ENCODE measurements at regions not wholly inside any gene's neighbourhood (a gene's known extent, or its start where the extent isn't known, plus 50 kb on each side); places are given as distances from the start of the nearest gene placed in this dataset.
"Not testable (repeated sequence)": the region's sequence is repeated elsewhere in the genome, so short reads cannot be mapped to it uniquely, and the experiment has no call there.

DNA sequence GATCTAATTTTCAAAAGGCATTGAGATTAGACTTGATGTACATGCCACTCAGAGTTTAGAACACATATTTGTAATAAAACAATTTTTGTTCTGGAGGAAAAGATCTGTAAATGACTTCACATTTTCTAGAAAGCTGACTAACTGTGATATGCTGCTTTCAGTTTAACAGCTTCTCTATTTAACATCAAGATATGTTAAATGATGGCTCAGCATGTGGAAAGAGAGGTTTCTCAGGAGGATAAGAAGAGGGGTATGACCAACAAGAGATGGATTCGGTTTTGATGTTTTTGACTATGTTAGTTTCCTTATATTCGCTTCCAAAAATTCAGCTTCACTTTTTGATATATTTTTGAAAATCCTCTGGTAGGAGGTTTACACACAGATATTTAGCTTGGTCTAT, 698.7 kb downstream of the GLUD2 start:
- DNase-seq, result no peak

DNA sequence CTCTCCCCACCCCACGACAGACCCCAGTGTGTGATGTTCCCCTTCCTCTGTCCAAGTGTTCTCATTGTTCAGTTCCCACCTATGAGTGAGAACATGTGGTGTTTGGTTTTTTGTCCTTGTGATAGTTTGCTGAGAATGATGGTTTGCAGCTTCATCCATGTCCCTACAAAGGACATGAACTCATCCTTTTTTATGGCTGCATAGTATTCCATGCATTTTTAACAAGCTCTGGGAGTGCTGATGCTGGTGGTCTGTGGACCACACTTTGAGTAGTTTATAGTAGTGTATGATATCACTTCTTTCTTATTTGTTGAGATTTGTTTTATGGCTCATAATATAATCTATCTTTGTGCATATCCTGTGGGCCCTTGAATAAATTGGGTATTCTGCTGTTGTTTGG, 706.2 kb downstream of the GLUD2 start:
- not testable (repeated sequence) for DNase-seq

DNA sequence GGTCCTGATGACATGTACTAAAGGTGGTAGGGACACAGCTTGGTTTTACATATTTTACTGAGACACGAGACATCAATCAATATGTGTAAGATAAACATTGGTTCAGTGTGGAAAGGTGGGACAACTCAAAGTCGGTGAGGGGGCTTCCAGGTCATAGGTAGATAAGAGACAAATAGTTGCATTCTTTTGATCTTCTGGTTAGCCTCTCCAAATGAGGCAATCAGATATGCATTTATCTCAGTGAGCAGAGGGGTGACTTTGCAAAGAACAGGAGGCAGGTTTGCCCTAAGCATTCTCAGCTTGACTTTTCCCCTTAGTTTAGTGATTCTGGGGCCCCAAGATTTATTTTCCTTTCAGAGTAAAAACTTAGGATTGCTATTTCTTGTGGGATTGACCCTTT, 706.9 kb downstream of the GLUD2 start:
- DNase-seq, result no peak

DNA sequence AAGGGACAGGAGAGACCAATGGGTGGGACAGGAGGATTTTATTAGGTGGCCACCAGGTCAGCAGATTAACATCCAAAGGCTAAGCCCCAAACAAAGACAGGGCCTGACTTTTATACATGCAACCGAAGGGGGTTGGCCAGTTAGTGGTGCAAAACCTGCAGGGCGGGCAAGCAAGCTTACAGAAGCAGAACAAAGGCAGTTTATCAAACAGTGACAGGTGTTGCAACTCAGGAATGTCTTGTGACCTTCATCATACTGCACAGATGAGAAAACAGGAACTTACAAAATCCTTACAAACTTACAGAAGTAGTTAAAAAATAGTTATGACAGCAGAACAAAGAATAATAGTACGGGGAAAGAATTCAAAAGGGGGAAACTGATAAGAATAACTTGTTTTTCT, 708.1 kb downstream of the GLUD2 start:
- no peak for DNase-seq

DNA sequence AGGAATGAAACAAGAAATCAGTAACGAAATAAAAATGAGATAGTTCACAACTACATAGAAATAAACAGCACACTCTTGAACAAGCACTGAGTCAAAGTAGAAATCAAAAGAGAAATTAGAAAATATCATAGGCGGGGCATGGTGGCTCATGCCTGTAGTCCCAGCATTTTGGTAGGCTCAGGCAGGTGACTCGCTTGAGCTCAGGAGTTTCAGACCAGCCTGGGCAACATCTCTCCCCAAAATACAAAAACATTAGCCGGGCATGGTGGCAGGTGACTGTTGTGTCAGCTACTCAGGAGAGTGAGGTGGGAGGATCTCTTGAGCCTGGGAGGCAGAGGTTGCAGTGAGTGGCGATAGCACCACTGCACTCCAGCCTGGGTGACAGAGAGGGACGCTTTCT, 714.4 kb downstream of the GLUD2 start:
- DNase-seq, result no peak

DNA sequence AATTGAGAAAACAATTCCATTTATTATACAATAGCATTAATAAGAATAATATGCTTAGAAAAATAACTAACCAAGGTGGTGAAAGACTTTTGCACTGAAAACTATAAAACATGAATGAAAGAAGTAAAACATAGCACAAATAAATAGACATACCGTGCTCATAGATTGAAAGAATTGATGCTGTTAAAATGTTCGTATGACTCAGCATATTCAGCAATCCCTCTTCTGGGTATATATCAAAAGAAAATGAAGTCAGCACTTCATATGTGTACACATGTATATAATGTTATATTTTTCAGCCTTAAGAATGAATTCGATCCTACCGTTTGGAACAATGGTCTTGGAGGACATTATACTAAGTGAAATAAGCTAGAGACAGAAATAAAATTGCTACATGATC, 716.3 kb downstream of the GLUD2 start:
- no peak for DNase-seq

DNA sequence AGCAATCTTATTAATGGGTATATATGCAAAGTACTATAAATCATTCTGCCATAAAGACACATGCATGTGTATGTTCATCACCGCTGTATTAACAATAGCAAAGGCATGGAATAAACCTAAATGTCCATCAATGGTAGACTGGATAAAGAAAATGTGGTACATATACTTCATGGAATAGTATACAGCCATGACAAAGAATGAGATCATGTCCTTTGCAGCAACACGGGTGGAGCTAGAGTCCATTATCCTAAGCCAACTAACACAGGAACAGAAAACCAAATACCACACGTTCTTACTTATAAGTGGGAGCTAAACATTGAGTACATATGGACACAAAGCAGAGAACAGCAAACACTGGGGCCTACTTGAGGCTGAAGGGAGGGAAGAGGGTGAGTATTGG, 720.8 kb downstream of the GLUD2 start:
- DNase-seq, result not testable (repeated sequence)

DNA sequence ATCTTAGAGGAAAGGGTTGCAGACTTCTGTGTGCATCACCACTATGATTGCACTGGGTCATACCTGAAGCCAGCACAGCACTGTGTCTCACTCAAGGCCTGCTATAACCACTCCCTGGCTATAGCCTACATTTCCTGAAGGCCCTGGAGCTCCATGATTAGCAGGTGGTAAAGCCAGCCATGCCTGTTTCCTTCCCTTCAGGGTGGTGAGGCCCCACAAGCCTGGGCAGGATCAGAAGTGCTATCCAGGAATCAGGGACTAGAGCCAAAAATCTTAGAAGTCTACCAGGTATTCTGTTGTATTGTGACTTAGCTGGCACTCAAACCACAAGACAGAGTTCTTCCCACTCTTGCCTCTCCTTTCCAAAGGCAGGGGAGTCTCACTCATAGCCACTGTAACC, 734.6 kb downstream of the GLUD2 start:
- no peak for DNase-seq

DNA sequence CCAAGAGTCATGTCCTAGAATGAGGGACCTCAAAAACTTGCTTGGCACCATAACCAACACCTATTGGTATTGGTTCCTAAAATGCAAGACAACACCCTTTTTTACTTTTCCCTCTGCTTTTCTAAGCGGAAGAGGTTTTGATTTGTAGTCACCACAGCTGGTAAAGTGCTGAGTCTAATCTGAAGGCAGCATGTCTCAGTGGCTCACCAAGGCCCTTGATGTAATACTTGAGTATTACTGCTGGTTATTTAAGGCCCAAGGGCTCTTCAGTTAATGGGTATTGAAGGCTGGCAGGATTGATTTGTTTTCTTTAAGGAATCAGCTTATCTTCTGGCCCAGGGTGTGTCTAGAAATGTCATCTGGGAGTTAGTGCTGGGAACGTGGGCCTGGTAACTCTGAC, 735.1 kb downstream of the GLUD2 start:
- no peak for DNase-seq

DNA sequence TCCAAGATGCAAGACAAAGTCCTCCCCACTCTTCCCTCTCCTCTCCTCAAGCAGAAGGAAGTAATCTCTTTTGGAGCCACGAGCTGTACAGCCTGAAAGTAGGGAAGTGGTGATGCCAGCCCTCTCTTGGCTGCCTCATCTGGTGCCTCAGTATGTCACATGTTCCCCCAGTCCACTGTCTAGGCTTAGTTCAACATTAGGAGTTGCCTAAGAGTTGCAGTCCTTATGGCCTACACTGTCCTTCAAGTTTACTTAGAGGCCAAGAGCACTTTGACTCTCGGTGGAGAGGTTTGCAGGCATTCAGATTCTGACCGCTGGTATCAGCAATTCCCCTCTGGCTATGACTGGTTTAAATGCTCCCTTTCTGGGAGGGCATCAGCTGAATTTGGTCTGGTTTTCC, 735.6 kb downstream of the GLUD2 start:
- no peak for DNase-seq

DNA sequence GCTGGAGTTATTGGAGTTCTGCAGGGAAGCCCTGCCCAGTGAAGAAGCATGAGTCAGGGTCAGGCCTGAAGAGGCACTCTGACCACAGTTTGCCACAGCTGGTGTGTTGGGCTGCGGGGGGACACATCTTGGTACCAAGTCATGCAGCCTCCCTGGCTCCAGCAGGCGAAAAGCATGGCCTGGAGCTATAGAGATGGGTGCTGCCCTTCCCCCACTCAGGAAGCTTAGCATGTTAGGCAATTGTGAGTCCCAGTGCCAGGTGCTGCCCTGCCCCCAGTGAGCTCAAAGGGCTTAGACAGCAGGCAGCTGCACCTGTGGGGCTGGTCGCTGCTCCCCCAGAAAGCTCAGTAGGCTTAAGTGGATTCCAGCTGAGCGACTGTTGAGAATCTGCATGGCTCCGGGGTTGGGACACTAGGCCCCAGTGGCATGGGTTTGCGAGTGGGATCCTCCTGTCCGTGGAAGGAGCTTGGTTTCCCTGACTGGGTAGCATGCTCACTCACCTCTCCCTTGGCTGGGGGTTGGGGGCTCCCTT, 755.5 kb downstream of the GLUD2 start:
- no peak for DNase-seq

DNA sequence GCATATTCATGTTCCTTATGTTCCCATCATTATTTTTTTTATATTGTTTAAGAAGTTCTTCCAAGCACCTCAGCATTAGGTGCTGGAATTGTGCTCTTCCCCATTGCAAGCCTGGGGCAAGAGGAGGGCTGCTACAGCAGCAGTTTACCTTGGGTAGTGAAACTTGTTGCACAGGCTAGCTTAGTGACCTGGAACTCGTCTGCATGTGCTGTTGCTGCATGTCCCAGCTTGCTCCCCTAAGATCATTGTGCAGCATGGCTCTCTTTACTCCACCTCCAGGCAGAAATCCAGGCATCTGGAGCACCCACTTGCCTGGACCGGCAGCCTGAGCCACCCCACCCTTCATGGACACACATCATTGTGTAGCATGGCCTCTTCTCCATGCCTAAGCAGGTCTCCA, 776.0 kb downstream of the GLUD2 start:
- no peak for DNase-seq

DNA sequence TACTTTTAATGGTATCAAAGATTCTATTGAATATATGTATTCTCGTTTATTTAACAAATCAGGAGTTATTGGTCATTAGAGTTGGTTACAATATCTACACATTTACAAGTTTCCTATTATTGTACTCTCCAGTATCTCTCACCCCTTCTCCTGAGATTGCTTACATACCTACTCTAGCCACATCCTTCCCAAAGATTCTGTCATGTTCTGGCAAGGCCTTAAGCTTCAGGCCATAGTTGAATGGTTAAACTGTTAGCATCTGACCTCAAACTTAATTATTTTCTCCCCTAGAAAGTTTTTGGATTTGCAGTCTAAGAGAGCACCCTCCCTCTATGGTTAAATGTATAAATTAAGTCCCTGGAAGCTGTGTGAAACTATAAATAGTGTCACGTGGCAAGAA, 784.2 kb downstream of the GLUD2 start:
- DNase-seq, result no peak

DNA sequence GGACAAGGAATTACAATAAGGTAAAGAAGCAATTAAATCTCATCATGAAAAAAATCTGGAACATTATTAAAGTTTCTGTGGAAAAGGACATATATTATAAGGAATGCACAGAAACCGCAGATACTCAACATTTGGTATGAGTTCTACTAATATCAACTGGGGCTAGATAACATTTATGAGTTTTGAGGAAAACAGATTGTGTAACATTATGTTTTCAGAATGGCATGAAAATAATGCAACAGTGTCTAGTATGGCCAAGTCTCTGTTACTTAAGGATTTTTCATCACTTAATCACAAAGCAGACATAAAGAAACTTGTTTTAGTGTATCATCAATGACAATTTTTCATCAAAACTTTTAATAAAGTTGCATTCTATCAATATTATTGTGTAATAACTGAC, 785.0 kb downstream of the GLUD2 start:
- DNase-seq, result no peak

DNA sequence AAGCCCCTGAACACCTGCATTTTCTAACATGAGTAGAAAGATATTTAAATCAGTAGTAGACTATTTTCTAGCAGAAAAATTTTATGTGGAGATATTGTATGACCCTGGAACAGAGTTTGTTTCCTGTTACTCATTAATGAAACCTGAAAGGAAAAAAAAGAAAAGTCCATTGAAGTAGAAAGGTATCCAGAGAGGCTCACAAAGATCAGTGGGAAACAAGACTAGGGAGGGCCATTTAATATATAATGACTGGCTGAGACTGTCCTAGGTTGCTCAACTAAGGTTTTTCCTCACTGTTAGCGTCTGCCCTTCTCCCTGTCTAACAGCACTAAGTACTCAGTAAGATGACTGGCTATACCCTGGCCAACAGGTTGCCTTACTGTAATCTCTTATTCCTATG, 788.6 kb downstream of the GLUD2 start:
- DNase-seq, result no peak

DNA sequence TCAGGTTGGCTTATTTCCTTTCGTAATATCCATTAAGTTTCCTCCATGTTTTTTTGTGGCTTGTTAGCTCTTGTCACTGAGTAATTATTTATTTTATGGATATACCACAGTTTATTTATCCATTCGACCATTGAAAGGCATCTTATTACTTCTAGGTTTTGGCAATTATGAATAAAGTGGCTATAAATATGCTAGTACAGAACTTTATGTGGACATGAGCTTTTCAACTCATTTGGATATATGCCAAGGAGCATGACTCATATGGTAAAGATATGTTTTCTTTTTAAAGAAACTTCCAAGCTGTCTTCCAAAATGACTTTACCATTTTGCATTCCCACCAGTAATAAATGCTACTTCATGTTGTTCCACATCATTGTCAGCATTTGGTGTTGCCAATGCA, 803.6 kb downstream of the GLUD2 start:
- no peak for DNase-seq

DNA sequence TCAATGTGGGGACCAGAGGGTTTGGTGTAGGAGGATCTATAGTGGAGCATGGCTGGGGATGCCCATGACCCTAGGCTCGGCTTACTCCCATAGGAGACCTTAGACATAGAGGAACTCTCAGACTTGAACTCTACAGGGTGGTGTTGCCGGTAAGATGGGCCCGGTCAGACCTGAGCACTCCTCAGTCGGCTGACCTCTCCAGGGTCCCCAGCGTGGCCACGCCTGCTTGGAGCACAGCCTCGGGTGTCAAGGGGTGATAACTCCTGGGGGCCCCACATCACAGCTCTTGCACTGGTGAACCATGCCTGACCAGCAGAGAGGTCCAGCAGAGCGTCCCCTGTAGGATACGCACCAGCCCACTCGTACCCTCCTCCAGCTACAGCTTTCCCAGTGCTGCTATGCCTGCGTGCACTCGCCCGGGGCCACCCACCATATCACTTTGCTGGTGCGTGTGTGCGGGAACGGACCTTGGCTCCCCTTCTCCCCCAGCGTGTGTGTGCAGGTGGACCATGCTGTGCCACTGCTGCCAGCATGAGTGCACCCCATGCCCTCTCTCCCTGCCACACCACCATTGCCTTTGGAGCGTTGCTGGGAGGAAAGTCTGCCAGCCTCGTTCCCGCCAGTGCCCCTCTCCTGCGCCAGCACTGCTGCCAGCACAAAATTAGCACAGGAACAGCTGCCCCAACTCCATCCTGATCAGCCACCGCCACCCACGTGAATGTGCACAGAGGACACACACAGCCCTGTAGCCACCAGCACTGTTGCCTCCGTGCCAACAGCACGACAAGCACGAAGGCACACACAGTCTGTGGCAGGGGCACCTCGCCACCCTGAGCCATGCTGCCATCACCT, 806.6 kb downstream of the GLUD2 start:
- no peak for DNase-seq

DNA sequence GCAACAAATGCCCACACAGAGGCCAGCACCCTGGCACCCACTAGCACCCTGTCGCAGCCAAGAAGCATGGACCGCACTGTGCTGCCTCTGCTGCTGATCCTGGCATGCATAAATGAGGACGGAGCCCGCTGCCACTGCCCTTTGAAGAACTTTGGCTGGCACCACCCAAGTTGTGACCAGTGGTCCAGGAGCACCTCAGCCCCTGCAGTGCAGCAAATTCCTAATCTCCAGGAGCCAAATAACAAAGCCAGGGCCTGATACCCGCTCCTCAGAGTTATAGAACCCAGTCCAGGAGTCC, 807.2 kb downstream of the GLUD2 start:
- no peak for DNase-seq

DNA sequence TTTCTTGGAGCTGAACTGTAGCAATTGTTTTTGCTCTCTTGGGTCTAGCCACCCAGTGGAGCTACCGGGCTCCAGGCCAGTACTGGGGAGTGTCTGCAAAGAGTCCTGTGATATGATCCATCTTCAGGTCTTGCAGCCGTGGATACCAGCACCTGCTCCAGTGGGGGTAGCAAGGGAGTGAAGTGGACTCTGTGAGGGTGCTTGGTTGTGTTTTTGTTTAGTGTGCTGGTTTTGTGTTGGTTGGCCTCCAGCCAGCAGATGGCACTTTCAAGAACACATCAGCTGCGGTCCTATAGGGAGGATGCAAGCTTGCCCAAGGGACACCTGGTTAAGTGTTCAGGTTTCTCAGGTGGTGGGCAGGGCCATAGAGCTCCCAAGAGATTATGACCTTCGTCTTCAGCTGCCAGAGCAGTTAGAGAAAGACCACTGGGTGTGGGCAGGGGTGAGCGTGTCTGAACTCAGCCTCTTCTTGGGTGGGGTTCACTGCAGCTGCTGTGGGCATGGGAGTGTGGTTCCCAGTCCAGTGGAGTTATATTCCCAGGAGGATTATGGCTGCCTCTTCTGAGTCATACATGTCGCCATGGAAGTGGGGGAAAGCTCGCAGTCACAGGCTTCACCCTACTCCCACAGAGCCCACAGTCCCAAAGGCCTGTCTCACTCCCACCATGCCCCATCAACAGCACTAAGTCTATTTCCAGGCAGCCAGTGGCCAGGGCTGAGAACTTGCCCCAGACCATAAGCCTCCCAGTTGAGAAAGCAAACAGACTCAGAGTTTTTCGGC, 811.6 kb downstream of the GLUD2 start:
- no peak for DNase-seq

DNA sequence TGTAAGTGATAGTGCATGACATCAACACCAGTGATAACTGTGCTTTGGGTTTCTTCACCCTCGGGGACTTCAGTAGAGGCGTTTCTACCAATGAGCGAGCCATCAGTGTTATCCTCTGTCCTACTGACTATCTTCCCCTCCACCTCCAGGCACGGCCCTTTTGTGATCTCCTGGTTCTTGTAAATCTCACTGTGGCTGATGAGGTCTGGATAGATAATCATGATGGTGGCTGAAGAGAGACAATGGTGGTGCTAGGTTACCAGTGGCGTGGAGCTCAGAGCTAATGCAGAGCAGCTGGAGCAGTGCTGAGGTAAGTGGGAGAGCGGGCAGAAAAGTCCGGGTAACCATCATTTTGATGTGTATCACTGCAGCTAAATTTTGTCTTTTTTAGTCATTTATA, 816.6 kb downstream of the GLUD2 start:
- DNase-seq, result no peak

DNA sequence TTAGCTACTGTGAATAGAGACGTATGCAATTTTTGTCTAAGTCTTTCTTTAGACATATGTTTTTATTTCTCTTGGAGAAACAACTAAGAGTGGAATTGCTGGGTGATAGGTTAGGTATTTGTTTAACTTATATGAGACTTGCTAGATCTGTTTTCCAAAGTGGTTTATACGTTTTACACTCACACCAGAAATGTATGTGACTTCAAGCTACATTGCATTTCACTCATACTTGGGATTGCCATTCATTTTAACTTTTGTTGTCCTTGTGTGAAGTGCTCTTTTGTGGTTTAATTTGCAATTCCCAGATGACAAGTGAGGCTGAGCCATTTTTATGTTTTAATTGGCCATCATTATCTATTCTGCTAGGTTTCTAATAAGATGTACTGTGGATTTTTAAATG, 817.2 kb downstream of the GLUD2 start:
- DNase-seq, result no peak

DNA sequence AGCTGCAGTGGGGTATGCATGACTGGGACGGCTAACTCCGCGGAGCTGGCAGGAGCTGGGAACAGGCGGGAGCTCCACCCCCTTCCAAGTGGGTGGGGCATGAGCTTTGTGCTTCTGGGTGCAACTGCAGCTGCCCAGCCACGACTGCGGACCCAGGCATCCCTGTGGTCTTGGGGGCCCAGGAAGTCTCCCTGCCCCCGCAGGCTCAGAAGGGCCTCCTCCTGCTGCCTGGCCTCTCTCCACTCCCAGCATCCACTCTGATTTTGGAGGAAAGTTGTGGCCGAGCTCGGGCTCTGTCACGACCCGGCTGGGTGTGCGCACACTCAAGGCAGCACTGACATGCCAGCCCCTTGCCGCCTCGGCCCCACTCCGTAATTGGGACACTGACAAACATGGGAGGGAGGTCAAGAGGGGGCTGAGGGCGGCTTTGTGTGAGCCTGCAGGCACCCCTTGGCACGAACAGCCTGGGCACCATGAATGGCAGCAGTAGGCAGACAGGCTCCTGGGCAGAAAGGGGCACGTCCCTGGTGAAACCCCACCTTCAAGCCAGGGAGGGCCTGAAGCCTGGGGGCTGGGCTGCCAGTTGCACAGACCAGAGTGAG, 822.6 kb downstream of the GLUD2 start:
- no peak for DNase-seq

DNA sequence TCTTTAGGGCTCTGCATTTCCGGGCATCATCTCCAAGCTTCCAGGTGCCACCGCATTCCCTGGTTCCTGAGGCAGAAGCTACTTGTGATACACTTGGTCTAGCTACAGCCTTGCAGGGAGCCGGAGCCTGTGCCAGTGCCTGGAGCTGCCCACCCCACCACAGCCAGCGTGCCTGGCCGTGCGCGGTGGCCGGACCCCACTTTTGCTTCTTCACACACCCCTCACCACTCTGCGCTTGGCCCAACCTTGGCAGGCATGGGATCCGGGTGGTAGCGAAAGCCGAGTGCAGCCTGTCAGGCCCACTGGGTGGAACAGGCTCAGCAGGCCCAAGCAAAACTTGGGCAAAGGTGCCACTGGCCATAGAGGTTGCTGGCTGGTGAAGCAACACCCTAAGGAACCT, 823.7 kb downstream of the GLUD2 start:
- DNase-seq, result no peak

DNA sequence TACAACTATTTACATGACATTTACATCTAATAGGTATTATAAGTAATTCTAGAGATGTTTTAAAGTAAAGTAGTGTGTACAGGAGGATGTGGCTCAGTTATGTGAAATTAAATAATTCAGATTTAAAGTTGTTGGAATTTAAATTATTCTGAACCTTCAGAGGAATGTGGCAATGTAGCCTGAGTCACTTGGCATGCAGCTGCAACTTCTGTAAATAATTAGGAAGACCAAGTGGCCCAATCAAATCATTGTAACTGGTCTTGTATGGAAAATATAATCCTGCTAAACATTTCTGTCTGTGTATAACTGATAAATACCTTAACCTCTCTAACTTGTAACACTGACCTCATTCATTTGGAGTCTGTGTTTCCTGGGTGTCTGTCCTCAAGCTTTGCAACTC, 828.9 kb downstream of the GLUD2 start:
- no peak for DNase-seq

All from COR-L47 (cell line).